ENCODE measurements at regions not wholly inside any gene's neighbourhood (a gene's known extent, or its start where the extent isn't known, plus 50 kb on each side); places are given as distances from the start of the nearest gene placed in this dataset.

- Mint-ChIP-seq H3K36me3 (ENCODE audit: low read depth) (no peaks in the 10 kb centered on the region), H3K4me1 (no peaks in the 10 kb centered on the region), H3K27ac (no peak overlapping the region), H3K9me3 (no peaks in the 10 kb centered on the region), H3K4me3 (no peak overlapping the region), H3K27me3 (peaks cover 23% of the 10 kb centered on the region)
- POLR2A ChIA-PET, result no interaction called here
- DNase-seq, result no peak
- CTCF ChIA-PET, result no interaction called here
Observed at GRCh38 chr18:10113121-10114022, 199.6 kb downstream of the VAPA start.

GRCh38 chr18:10114717-10115463 lies 201.1 kb downstream of the VAPA start:
- CTCF ChIA-PET, result no interaction called here
- Mint-ChIP-seq H3K27me3 (peaks cover 21% of the 10 kb centered on the region), H3K9me3 (no peaks in the 10 kb centered on the region), H3K27ac (no peak overlapping the region), H3K4me3 (no peak overlapping the region), H3K4me1 (no peaks in the 10 kb centered on the region), H3K36me3 (ENCODE audit: low read depth) (no peaks in the 10 kb centered on the region)
- POLR2A ChIA-PET, result no interaction called here
- no peak for DNase-seq

GRCh38 chr18:10116574-10116973 lies 202.8 kb downstream of the VAPA start:
- ChIA-PET CTCF (no interaction called here), POLR2A (no interaction called here)
- Mint-ChIP-seq H3K9me3 (no peaks in the 10 kb centered on the region), H3K27ac (no peak overlapping the region), H3K27me3 (peaks cover 22% of the 10 kb centered on the region), H3K4me3 (no peak overlapping the region), H3K4me1 (no peaks in the 10 kb centered on the region), H3K36me3 (ENCODE audit: low read depth) (no peaks in the 10 kb centered on the region)
- DNase-seq, result no peak

- ChIA-PET POLR2A (no interaction called here), CTCF (interaction anchor here (0.5 kb wide), 1 partner anchor 310 kb away, joined by 4 read pairs; no protein-coding TSS in a partner anchor)
- peaks cover 24% of the 10 kb centered on the region for H3K4me1 Mint-ChIP-seq
- no peaks in the 10 kb centered on the region for H3K36me3 Mint-ChIP-seq (ENCODE audit: low read depth)
- H3K27ac Mint-ChIP-seq, result no peak overlapping the region
- H3K27me3 Mint-ChIP-seq, result peaks cover 16% of the 10 kb centered on the region
- H3K4me3 Mint-ChIP-seq, result no peak overlapping the region
- no peaks in the 10 kb centered on the region for H3K9me3 Mint-ChIP-seq
- no peak for DNase-seq
Observed at GRCh38 chr18:10119528-10119927, 205.7 kb downstream of the VAPA start.

GRCh38 chr18:10119991-10120390 lies 206.2 kb downstream of the VAPA start:
- H3K27me3 Mint-ChIP-seq, result peaks cover 16% of the 10 kb centered on the region
- peaks cover 24% of the 10 kb centered on the region for H3K4me1 Mint-ChIP-seq
- H3K4me3 Mint-ChIP-seq, result no peak overlapping the region
- ChIA-PET POLR2A (no interaction called here), CTCF (interaction anchor here (0.5 kb wide), 1 partner anchor 310 kb away, joined by 4 read pairs; no protein-coding TSS in a partner anchor)
- H3K27ac Mint-ChIP-seq, result no peak overlapping the region
- no peak for DNase-seq
- no peaks in the 10 kb centered on the region for H3K36me3 Mint-ChIP-seq (ENCODE audit: low read depth)
- no peaks in the 10 kb centered on the region for H3K9me3 Mint-ChIP-seq

- H3K36me3 Mint-ChIP-seq (ENCODE audit: low read depth), result no peaks in the 10 kb centered on the region
- no peak overlapping the region for H3K4me3 Mint-ChIP-seq
- no peaks in the 10 kb centered on the region for H3K9me3 Mint-ChIP-seq
- no peak for DNase-seq
- ChIA-PET POLR2A (no interaction called here), CTCF (no interaction called here)
- peaks cover 24% of the 10 kb centered on the region for H3K4me1 Mint-ChIP-seq
- no peak overlapping the region for H3K27ac Mint-ChIP-seq
- peaks cover 15% of the 10 kb centered on the region for H3K27me3 Mint-ChIP-seq
Observed at GRCh38 chr18:10120622-10121021, 206.8 kb downstream of the VAPA start.

GRCh38 chr18:10121028-10121427 lies 207.2 kb downstream of the VAPA start:
- Mint-ChIP-seq H3K36me3 (ENCODE audit: low read depth) (no peaks in the 10 kb centered on the region), H3K4me1 (peaks cover 24% of the 10 kb centered on the region), H3K9me3 (no peaks in the 10 kb centered on the region), H3K4me3 (no peak overlapping the region), H3K27me3 (peaks cover 15% of the 10 kb centered on the region), H3K27ac (no peak overlapping the region)
- ChIA-PET CTCF (no interaction called here), POLR2A (no interaction called here)
- no peak for DNase-seq

- Mint-ChIP-seq H3K36me3 (ENCODE audit: low read depth) (no peaks in the 10 kb centered on the region), H3K27me3 (peaks cover 10% of the 10 kb centered on the region), H3K9me3 (no peaks in the 10 kb centered on the region), H3K4me3 (no peak overlapping the region), H3K27ac (no peak overlapping the region), H3K4me1 (peaks cover 24% of the 10 kb centered on the region)
- DNase-seq, result no peak
- ChIA-PET CTCF (no interaction called here), POLR2A (no interaction called here)
Observed at GRCh38 chr18:10121786-10122515, 208.1 kb downstream of the VAPA start.

- no peaks in the 10 kb centered on the region for H3K9me3 Mint-ChIP-seq
- ChIA-PET CTCF (no interaction called here), POLR2A (interaction anchor here (1.2 kb wide), 1 partner anchor 9 kb away, joined by 3 read pairs; no protein-coding TSS in a partner anchor)
- DNase-seq, result no peak
- H3K4me3 Mint-ChIP-seq, result no peak overlapping the region
- no peaks in the 10 kb centered on the region for H3K36me3 Mint-ChIP-seq (ENCODE audit: low read depth)
- H3K4me1 Mint-ChIP-seq, result peaks cover 24% of the 10 kb centered on the region
- peaks cover 9% of the 10 kb centered on the region for H3K27me3 Mint-ChIP-seq
- peak overlapping the region; percentile 64 for H3K27ac Mint-ChIP-seq
Observed at GRCh38 chr18:10122988-10123950, 209.5 kb downstream of the VAPA start.

GRCh38 chr18:10124071-10124470 lies 210.3 kb downstream of the VAPA start:
- DNase-seq, result no peak
- ChIA-PET CTCF (no interaction called here), POLR2A (interaction anchor here (1.2 kb wide), 1 partner anchor 9 kb away, joined by 3 read pairs; no protein-coding TSS in a partner anchor)
- no peak overlapping the region for H3K4me3 Mint-ChIP-seq
- H3K27me3 Mint-ChIP-seq, result peaks cover 10% of the 10 kb centered on the region
- H3K27ac Mint-ChIP-seq, result no peak overlapping the region
- H3K36me3 Mint-ChIP-seq (ENCODE audit: low read depth), result no peaks in the 10 kb centered on the region
- peaks cover 24% of the 10 kb centered on the region for H3K4me1 Mint-ChIP-seq
- no peaks in the 10 kb centered on the region for H3K9me3 Mint-ChIP-seq

- Mint-ChIP-seq H3K27ac (no peak overlapping the region), H3K4me3 (no peak overlapping the region), H3K9me3 (no peaks in the 10 kb centered on the region), H3K36me3 (ENCODE audit: low read depth) (no peaks in the 10 kb centered on the region), H3K27me3 (peaks cover 10% of the 10 kb centered on the region), H3K4me1 (peaks cover 24% of the 10 kb centered on the region)
- POLR2A ChIA-PET, result no interaction called here
- CTCF ChIA-PET, result no interaction called here
- DNase-seq, result no peak
Observed at GRCh38 chr18:10124557-10124956, 210.7 kb downstream of the VAPA start.

GRCh38 chr18:10124967-10125366 lies 211.2 kb downstream of the VAPA start:
- no peak for DNase-seq
- Mint-ChIP-seq H3K36me3 (ENCODE audit: low read depth) (no peaks in the 10 kb centered on the region), H3K27me3 (peaks cover 12% of the 10 kb centered on the region), H3K9me3 (no peaks in the 10 kb centered on the region), H3K4me3 (no peak overlapping the region), H3K27ac (no peak overlapping the region), H3K4me1 (peaks cover 24% of the 10 kb centered on the region)
- ChIA-PET POLR2A (no interaction called here), CTCF (no interaction called here)
